ENCODE measurements at regions not wholly inside any gene's neighbourhood (a gene's known extent, or its start where the extent isn't known, plus 50 kb on each side); places are given as distances from the start of the nearest gene placed in this dataset.

- TF ChIP-seq CTCF (IDR thresholded peaks at IDR 0.05) (no peak), POLR2A (IDR thresholded peaks at IDR 0.05) (no peak)
Measured at GRCh38 chr2:144074450-144074849, 445.5 kb downstream of the ZEB2 start.

Measured in Peyer's patch (tissue), 4 donors.